Lower lobe of right lung (tissue), 2 donors: ENCODE measurements at regions not wholly inside any gene's neighbourhood (a gene's known extent, or its start where the extent isn't known, plus 50 kb on each side); places are given as distances from the start of the nearest gene placed in this dataset.

Experiments used
- ATAC-seq, 2 donors: fragments of 200-7000 bp; cut with Tn5 transposase; one replicate each; pipeline ENCODE4 v1.9.1; 2020 to 2022; ENCODE audit warnings: mild to moderate bottlenecking in 2 of 2, moderate library complexity in 2 of 2
- DNase-seq: peaks from one replicate; pipeline ENCODE4 v3.0.0-alpha.2; 2020
- H3K27ac ChIP-seq: fragments of 200-600 bp; one replicate; pipeline ENCODE4 v1.8.0; 2022
- H3K27me3 ChIP-seq: fragments of 200-600 bp; one replicate; pipeline ENCODE4 v1.8.0; 2022; ENCODE audit warnings: low read depth
- H3K36me3 ChIP-seq: fragments of 200-600 bp; one replicate; pipeline ENCODE4 v1.8.0; 2022; ENCODE audit warnings: mild to moderate bottlenecking
- H3K4me1 ChIP-seq: fragments of 200-600 bp; one replicate; pipeline ENCODE4 v1.8.0; 2022
- H3K4me3 ChIP-seq: fragments of 200-600 bp; one replicate; pipeline ENCODE4 v1.8.0; 2022; ENCODE audit warnings: mild to moderate bottlenecking
- H3K9me3 ChIP-seq: fragments of 200-600 bp; one replicate; pipeline ENCODE4 v1.8.0; 2022
- intact Hi-C: fragments of 100-400 bp; cut with DNase I; formaldehyde crosslinking; loops from one replicate; pipeline ENCODE4 v1.11.0; 2022
- TF ChIP-seq, protein P1 (sequence below): fragments of 200-600 bp; IDR thresholded peaks from one replicate; pipeline ENCODE4 v1.8.0; 2022; ENCODE audit warnings: antibody characterized with exemption, mild to moderate bottlenecking
- donor health status: DM: no; HTN: yes; CAD: no; lungs with severe emphysema.

DNA sequence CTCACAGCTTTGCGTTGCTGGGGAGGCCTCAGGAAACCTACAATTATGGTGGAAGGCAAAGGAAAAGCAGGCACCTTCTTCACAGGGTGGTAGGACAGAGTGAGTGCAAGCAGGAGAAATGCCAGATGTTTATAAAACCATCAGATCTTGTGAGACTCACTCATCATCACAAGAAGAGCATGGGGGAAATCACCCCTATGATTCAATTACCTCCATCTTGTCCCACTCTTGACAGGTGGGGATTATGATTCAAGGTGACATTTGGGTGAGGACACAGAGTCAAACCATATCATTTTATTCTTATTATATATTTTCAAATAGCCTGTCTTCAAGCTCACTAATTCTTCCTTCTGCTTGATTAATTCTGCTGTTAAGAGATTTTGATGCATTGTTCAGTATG, 665.3 kb downstream of the TRHDE start:
- DNase-seq = no peak
- no peaks in the 10 kb centered on the region for H3K27me3 ChIP-seq
- ATAC-seq = no peak
- TF ChIP-seq, protein P1, sequence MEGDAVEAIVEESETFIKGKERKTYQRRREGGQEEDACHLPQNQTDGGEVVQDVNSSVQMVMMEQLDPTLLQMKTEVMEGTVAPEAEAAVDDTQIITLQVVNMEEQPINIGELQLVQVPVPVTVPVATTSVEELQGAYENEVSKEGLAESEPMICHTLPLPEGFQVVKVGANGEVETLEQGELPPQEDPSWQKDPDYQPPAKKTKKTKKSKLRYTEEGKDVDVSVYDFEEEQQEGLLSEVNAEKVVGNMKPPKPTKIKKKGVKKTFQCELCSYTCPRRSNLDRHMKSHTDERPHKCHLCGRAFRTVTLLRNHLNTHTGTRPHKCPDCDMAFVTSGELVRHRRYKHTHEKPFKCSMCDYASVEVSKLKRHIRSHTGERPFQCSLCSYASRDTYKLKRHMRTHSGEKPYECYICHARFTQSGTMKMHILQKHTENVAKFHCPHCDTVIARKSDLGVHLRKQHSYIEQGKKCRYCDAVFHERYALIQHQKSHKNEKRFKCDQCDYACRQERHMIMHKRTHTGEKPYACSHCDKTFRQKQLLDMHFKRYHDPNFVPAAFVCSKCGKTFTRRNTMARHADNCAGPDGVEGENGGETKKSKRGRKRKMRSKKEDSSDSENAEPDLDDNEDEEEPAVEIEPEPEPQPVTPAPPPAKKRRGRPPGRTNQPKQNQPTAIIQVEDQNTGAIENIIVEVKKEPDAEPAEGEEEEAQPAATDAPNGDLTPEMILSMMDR = no peak
- no peaks in the 10 kb centered on the region for H3K4me1 ChIP-seq
- intact Hi-C loops = no loop called here
- no peak overlapping the region for H3K27ac ChIP-seq
- H3K4me3 ChIP-seq = no peak overlapping the region
- no peaks in the 10 kb centered on the region for H3K36me3 ChIP-seq
- H3K9me3 ChIP-seq = no peaks in the 10 kb centered on the region

DNA sequence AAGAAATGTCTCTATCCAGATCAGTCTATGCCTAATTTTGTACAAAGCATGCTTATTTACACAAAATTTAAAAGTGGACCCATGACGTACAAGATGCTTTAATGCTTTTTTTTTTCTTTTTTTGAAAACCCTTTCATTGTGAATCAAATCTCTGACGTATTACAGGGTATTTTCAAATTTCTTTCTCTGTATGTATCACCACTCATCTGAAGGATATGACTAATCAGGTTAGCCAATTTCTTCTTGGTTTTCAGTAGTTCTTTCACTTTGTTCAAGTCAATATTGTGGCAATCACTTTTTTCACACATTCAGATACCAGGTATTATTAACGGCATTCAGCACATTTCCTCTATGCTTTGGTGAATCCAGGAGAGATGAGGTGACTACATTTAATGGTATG, 685.3 kb downstream of the TRHDE start:
- intact Hi-C loops = no loop called here
- TF ChIP-seq, protein P1 = no peak
- H3K27me3 ChIP-seq = no peaks in the 10 kb centered on the region
- ATAC-seq (no peak), DNase-seq (no peak)
- no peaks in the 10 kb centered on the region for H3K36me3 ChIP-seq
- H3K27ac ChIP-seq = no peak overlapping the region
- no peak overlapping the region for H3K4me3 ChIP-seq
- H3K9me3 ChIP-seq = no peaks in the 10 kb centered on the region
- no peaks in the 10 kb centered on the region for H3K4me1 ChIP-seq

DNA sequence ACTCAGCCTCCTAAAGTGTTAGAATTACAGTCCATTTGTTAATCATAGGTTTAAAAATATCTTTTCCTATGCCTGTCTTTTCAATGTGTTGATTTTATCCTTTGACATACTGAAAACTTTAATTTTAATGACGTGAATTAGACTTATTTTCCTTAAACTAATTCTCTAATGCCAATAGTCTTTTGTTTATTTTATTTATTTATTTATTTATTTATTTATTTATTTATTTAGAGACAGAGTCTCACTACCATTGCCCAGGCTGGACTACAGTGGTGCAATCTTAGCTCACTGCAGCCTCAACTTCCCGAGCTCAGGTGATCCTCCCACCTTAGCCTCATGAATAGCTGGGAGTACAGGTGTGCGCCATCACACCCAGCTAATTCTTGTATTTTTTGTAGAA, 694.5 kb downstream of the TRHDE start:
- intact Hi-C loops = no loop called here
- no peaks in the 10 kb centered on the region for H3K9me3 ChIP-seq
- TF ChIP-seq, protein P1 = no peak
- H3K27me3 ChIP-seq = no peaks in the 10 kb centered on the region
- H3K27ac ChIP-seq = no peak overlapping the region
- no peaks in the 10 kb centered on the region for H3K36me3 ChIP-seq
- no peak for DNase-seq
- no peak overlapping the region for H3K4me3 ChIP-seq
- no peak for ATAC-seq
- no peaks in the 10 kb centered on the region for H3K4me1 ChIP-seq

DNA sequence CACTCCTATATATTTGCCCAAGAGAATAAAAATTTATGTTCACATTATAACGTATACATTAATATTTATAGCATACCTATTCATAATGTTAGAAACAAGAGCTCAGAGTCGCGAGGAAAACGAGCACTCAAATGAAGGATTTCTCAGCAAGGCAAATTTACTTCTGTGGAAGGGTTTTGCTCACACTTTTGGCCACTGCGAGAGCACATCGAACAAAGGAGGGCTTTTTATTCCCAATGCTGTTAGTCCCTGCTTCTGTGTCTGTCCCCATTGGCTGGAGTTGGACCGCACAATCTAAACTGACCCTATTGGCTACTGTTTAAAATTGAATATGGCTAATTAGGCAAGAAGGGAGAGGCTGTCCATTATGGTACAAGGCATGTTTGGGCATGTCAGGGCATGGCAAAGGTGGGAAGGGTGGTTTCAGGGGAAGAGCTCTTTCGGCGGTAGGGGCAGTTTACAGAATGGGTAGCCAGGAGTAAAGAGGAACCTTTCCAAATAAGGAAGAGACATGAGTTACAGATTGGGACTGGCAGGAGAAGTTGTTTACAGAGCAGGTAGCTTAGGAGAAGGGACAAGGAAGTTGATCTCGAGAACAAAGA, 702.9 kb downstream of the TRHDE start:
- ATAC-seq = no peak
- H3K4me3 ChIP-seq = no peak overlapping the region
- intact Hi-C loops = no loop called here
- no peak for DNase-seq
- H3K27me3 ChIP-seq = no peaks in the 10 kb centered on the region
- no peak overlapping the region for H3K27ac ChIP-seq
- H3K4me1 ChIP-seq = no peaks in the 10 kb centered on the region
- no peaks in the 10 kb centered on the region for H3K9me3 ChIP-seq
- no peaks in the 10 kb centered on the region for H3K36me3 ChIP-seq
- TF ChIP-seq, protein P1 = no peak

DNA sequence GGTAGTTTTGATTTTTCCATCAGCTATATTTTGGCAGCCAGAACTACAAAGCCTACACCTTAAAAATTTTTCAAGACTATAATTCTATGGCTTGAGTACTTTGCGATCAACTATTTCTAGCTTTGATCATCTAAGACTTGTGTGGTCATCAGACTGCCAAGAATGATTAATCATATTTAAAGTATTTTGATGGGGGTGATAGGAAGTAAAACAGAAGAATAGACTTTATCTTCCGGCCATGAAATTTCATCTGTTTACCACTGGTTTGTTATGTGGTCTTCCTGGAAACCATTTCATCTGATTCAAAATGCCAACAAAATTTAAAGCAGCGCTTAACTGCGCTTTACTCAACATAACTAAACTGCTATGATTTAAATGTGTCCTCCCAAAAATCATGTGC, 706.8 kb downstream of the TRHDE start:
- DNase-seq (no peak), ATAC-seq (no peak)
- Histone ChIP-seq H3K36me3 (no peaks in the 10 kb centered on the region), H3K9me3 (no peaks in the 10 kb centered on the region), H3K27me3 (no peaks in the 10 kb centered on the region), H3K4me3 (no peak overlapping the region), H3K4me1 (no peaks in the 10 kb centered on the region), H3K27ac (no peak overlapping the region)
- TF ChIP-seq, protein P1 = no peak
- intact Hi-C loops = no loop called here

DNA sequence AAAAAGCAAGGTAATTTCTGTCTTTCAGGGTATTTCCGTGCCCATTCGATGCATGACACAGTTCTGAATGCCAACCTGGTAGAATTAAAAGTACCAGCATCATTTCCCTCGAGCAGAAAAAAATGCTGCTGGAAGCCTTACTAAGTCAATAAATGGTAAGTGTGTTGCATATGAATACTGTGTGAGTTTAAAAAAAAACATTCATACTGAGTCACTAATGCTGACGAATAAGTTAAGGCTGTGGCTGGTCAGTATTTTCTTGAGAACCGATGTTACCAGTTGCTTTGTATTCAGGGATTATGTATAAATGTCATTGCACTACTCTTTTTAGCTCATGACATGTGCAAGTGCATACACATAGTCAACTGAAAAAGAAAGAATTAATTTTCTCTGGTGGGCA, 710.2 kb downstream of the TRHDE start:
- ATAC-seq (no peak), DNase-seq (no peak)
- H3K9me3 ChIP-seq = no peaks in the 10 kb centered on the region
- intact Hi-C loops = no loop called here
- TF ChIP-seq, protein P1 = no peak
- H3K4me1 ChIP-seq = no peaks in the 10 kb centered on the region
- H3K4me3 ChIP-seq = no peak overlapping the region
- no peaks in the 10 kb centered on the region for H3K27me3 ChIP-seq
- no peaks in the 10 kb centered on the region for H3K36me3 ChIP-seq
- H3K27ac ChIP-seq = no peak overlapping the region
